ENCODE measurements at regions not wholly inside any gene's neighbourhood (a gene's known extent, or its start where the extent isn't known, plus 50 kb on each side); places are given as distances from the start of the nearest gene placed in this dataset.

GRCh38 chr9:129344641-129345495 is 166.8 kb upstream of the IER5L start:
- no TSS peak for BruUV-seq (replicated peaks)
- H3K4me3 ChIP-seq (ENCODE audit: low read depth, low read length, poor library complexity, severe bottlenecking) = no peak overlapping the region
- no peaks in the 10 kb centered on the region for H3K27me3 ChIP-seq (replicated peaks; ENCODE audit: insufficient read depth, low read depth, low read length, poor library complexity)
- ChIA-PET POLR2A (ENCODE audit: low non-redundant PET) (interaction anchor here (0.5 kb wide), 1 partner anchor 1494 kb away, joined by 3 read pairs; no protein-coding TSS in a partner anchor), CTCF (no interaction called here)
- no peak for DNase-seq (ENCODE audit: low spot score)
- TF ChIP-seq EZH2 (IDR thresholded peaks at IDR 0.05; ENCODE audit: borderline replicate concordance, low read depth, low read length, poor library complexity, severe bottlenecking) (no peak), CTCF (conservative IDR thresholded peaks at IDR 0.05; ENCODE audit: low read depth, low read length) (no peak)
- H3K36me3 ChIP-seq (ENCODE audit: insufficient read depth, low read length, poor library complexity, severe bottlenecking) = no peaks in the 10 kb centered on the region
- H3K9me3 ChIP-seq (ENCODE audit: low read depth, low read length, poor library complexity, severe bottlenecking) = no peaks in the 10 kb centered on the region
- intact Hi-C loops (cut with micrococcal nuclease; ENCODE audit: unreplicated experiment) = no loop called here
- no peaks in the 10 kb centered on the region for H3K4me1 ChIP-seq (ENCODE audit: insufficient read depth, low read length, poor library complexity, severe bottlenecking)
- H3K27ac ChIP-seq (ENCODE audit: low read depth, low read length, poor library complexity, severe bottlenecking) = no peak overlapping the region

GRCh38 chr9:129343424-129344375 is 165.6 kb upstream of the IER5L start:
- intact Hi-C loops (cut with micrococcal nuclease; ENCODE audit: unreplicated experiment) = no loop called here
- CTCF ChIA-PET = no interaction called here

More at GRCh38 chr9:129343424-129344375, 165.6 kb upstream of the IER5L start:
- Histone ChIP-seq H3K9me3 (ENCODE audit: low read depth, low read length, poor library complexity, severe bottlenecking) (no peaks in the 10 kb centered on the region), H3K27me3 (replicated peaks; ENCODE audit: insufficient read depth, low read depth, low read length, poor library complexity) (no peaks in the 10 kb centered on the region), H3K27ac (ENCODE audit: low read depth, low read length, poor library complexity, severe bottlenecking) (no peak overlapping the region), H3K36me3 (ENCODE audit: insufficient read depth, low read length, poor library complexity, severe bottlenecking) (no peaks in the 10 kb centered on the region), H3K4me3 (ENCODE audit: low read depth, low read length, poor library complexity, severe bottlenecking) (no peak overlapping the region), H3K4me1 (ENCODE audit: insufficient read depth, low read length, poor library complexity, severe bottlenecking) (no peaks in the 10 kb centered on the region)
- DNase-seq (ENCODE audit: low spot score) = no peak
- TF ChIP-seq EZH2 (IDR thresholded peaks at IDR 0.05; ENCODE audit: borderline replicate concordance, low read depth, low read length, poor library complexity, severe bottlenecking) = no peak
- TF ChIP-seq CTCF (conservative IDR thresholded peaks at IDR 0.05; ENCODE audit: low read depth, low read length) = no peak
- BruUV-seq (replicated peaks) = no TSS peak
- POLR2A ChIA-PET (ENCODE audit: low non-redundant PET) = no interaction called here
